8988T (cell line): ENCODE measurements at regions not wholly inside any gene's neighbourhood (a gene's known extent, or its start where the extent isn't known, plus 50 kb on each side); places are given as distances from the start of the nearest gene placed in this dataset.
"Not testable (repeated sequence)": the region's sequence is repeated elsewhere in the genome, so short reads cannot be mapped to it uniquely, and the experiment has no call there.

Source experiments
- DNase-seq: peaks from one replicate; pipeline ENCODE4 v3.0.0; 2011

- no peak for DNase-seq
These were observed 1025.8 kb downstream of the FAM181B start for GRCh38 chr11:81707881-81708280.

- DNase-seq: no peak
These were observed 1028.4 kb downstream of the FAM181B start for GRCh38 chr11:81705283-81705682.

GRCh38 chr11:81700076-81700475 is 1033.6 kb downstream of the FAM181B start:
- DNase-seq: no peak

- DNase-seq: no peak
These were observed 1046.6 kb downstream of the FAM181B start for GRCh38 chr11:81687057-81687456.

GRCh38 chr11:81674211-81674610 is 1059.5 kb downstream of the FAM181B start:
- DNase-seq: no peak

GRCh38 chr11:81673001-81673400 is 1060.7 kb downstream of the FAM181B start:
- no peak for DNase-seq

- no peak for DNase-seq
These were observed 1063.6 kb downstream of the FAM181B start for GRCh38 chr11:81669935-81670543.

GRCh38 chr11:81658722-81659121 is 1074.9 kb downstream of the FAM181B start:
- DNase-seq: no peak

GRCh38 chr11:81655351-81655750 is 1078.3 kb downstream of the FAM181B start:
- DNase-seq: no peak

- no peak for DNase-seq
These were observed 1086.3 kb downstream of the FAM181B start for GRCh38 chr11:81647374-81647773.

- DNase-seq: peak; percentile 10
These were observed 1089.3 kb downstream of the FAM181B start for GRCh38 chr11:81644239-81644840.

- DNase-seq: no peak
These were observed 1099.2 kb downstream of the FAM181B start for GRCh38 chr11:81634483-81634882.

- no peak for DNase-seq
These were observed 1131.2 kb downstream of the FAM181B start for GRCh38 chr11:81602508-81602907.

- no peak for DNase-seq
These were observed 1137.0 kb downstream of the FAM181B start for GRCh38 chr11:81596704-81597103.

GRCh38 chr11:81585390-81585933 is 1148.2 kb downstream of the FAM181B start:
- DNase-seq: no peak

GRCh38 chr11:81579339-81579738 is 1154.3 kb downstream of the FAM181B start:
- no peak for DNase-seq

GRCh38 chr11:81578571-81578970 is 1155.1 kb downstream of the FAM181B start:
- no peak for DNase-seq

- DNase-seq: no peak
These were observed 1159.4 kb downstream of the FAM181B start for GRCh38 chr11:81574301-81574700.

GRCh38 chr11:81573367-81573766 is 1160.3 kb downstream of the FAM181B start:
- no peak for DNase-seq

GRCh38 chr11:81570669-81571068 is 1163.0 kb downstream of the FAM181B start:
- DNase-seq: no peak

- no peak for DNase-seq
These were observed 1163.7 kb downstream of the FAM181B start for GRCh38 chr11:81569999-81570398.

- DNase-seq: no peak
These were observed 1164.7 kb downstream of the FAM181B start for GRCh38 chr11:81568918-81569317.

GRCh38 chr11:81548123-81548522 is 1185.5 kb downstream of the FAM181B start:
- DNase-seq: no peak

- DNase-seq: not testable (repeated sequence)
These were observed 1193.9 kb downstream of the FAM181B start for GRCh38 chr11:81539806-81540205.

- DNase-seq: no peak
These were observed 1218.1 kb downstream of the FAM181B start for GRCh38 chr11:81515566-81515965.
